HCT116 (cell line): ENCODE measurements at regions not wholly inside any gene's neighbourhood (a gene's known extent, or its start where the extent isn't known, plus 50 kb on each side); places are given as distances from the start of the nearest gene placed in this dataset.

Experiments used
- ATF3 ChIP-seq: IDR thresholded peaks from 2 replicates; pipeline ENCODE4 v1.6.1; 2012
- CTCF ChIP-seq, 3 experiments: fragments of 200-600 bp in 1 of 3; sonication (generic) in 1 of 3; IDR thresholded peaks in 2 of 3; conservative IDR thresholded peaks in 1 of 3; 2 replicates each; pipeline ENCODE4 v1.5.1; 2012 to 2017; ENCODE audit warnings: low read depth in 2 of 3, low read length in 2 of 3, antibody characterized with exemption in 1 of 3, borderline replicate concordance in 1 of 3, control low read depth in 1 of 3, mild to moderate bottlenecking in 1 of 3, mixed read lengths in 1 of 3, mixed run types in 1 of 3, moderate library complexity in 1 of 3; ENCODE audit not compliant: insufficient read depth in 1 of 3
- EZH2phosphoT487 ChIP-seq: fragments of 200-600 bp; IDR thresholded peaks from 2 replicates; pipeline ENCODE4 v1.6.1; 2018; ENCODE audit warnings: antibody characterized with exemption, borderline replicate concordance
- JUND ChIP-seq: IDR thresholded peaks from 2 replicates; pipeline ENCODE4 v1.6.1; 2012
- MAX ChIP-seq: IDR thresholded peaks from 2 replicates; pipeline ENCODE4 v1.6.1; 2012
- POLR2A ChIP-seq: IDR thresholded peaks from 2 replicates; pipeline ENCODE4 v1.7.0; 2011; ENCODE audit warnings: borderline replicate concordance; ENCODE audit not compliant: insufficient read depth, insufficient read length; ENCODE audit errors: extremely low read depth
- POLR2AphosphoS5 ChIP-seq: IDR thresholded peaks from 2 replicates; pipeline ENCODE4 v1.6.1; 2011; ENCODE audit warnings: mild to moderate bottlenecking, low read depth, low read length, moderate library complexity
- REST ChIP-seq: IDR thresholded peaks from 2 replicates; pipeline ENCODE4 v1.6.1; 2012; ENCODE audit warnings: low read depth
- SIN3A ChIP-seq: IDR thresholded peaks from 2 replicates; pipeline ENCODE4 v1.6.1; 2012; ENCODE audit warnings: low read depth
- SRF ChIP-seq: IDR thresholded peaks from 2 replicates; pipeline ENCODE4 v1.6.1; 2012; ENCODE audit warnings: low read depth
- YY1 ChIP-seq: IDR thresholded peaks from 2 replicates; pipeline ENCODE4 v1.6.1; 2011; ENCODE audit warnings: low read length, low read depth, moderate library complexity, mild to moderate bottlenecking; ENCODE audit not compliant: insufficient replicate concordance; ENCODE audit errors: extremely low read depth
- ZNF274 ChIP-seq: fragments of 200-500 bp; sonication (Bioruptor generic); IDR thresholded peaks from 2 replicates; pipeline ENCODE4 v1.6.1; 2014; ENCODE audit warnings: mild to moderate bottlenecking, low read depth, low read length, inconsistent platforms

DNA sequence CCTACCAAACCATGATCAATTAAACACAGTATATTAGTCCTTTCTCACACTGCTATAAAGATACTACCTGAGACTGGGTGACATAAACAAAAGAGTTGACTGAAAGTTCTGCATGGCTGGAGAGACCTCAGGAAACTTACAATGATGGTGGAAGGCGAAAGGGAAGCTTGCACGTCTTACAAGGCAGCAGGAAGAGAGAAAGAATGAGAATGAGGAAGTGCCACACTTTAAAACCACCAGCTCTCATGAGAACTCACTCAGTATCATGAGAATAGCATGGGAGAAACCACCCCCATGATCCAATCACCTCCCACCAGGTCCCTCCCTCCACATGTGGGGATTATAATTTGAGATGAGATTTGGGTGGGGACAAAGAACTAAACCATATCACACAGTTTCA, 324.9 kb upstream of the ZNF507 start:
- no peak for TF ChIP-seq CTCF (IDR thresholded peaks at IDR 0.05 in 2 of 3, conservative IDR thresholded peaks at IDR 0.05 in 1 of 3; ENCODE audit: borderline replicate concordance in 1 of 3, insufficient read depth in 1 of 3, low read depth in 2 of 3, low read length in 2 of 3)
- TF ChIP-seq POLR2AphosphoS5, result no peak
- TF ChIP-seq JUND, result no peak
- TF ChIP-seq POLR2A, result no peak
- TF ChIP-seq SRF, result no peak
- TF ChIP-seq SIN3A, result no peak
- no peak for TF ChIP-seq REST
- no peak for TF ChIP-seq EZH2phosphoT487
- no peak for TF ChIP-seq YY1
- no peak for TF ChIP-seq ZNF274
- no peak for TF ChIP-seq ATF3
- TF ChIP-seq MAX, result no peak
